NOMO-1 treated with dmso at 0.1 percent for 144 hours (cell line): ENCODE measurements at regions not wholly inside any gene's neighbourhood (a gene's known extent, or its start where the extent isn't known, plus 50 kb on each side); places are given as distances from the start of the nearest gene placed in this dataset.

Experiments used
- DNase-seq: peaks from one replicate; lab custom pipeline; 2025; ENCODE audit not compliant: unreplicated experiment; lab: John Stamatoyannopoulos, UW

DNA sequence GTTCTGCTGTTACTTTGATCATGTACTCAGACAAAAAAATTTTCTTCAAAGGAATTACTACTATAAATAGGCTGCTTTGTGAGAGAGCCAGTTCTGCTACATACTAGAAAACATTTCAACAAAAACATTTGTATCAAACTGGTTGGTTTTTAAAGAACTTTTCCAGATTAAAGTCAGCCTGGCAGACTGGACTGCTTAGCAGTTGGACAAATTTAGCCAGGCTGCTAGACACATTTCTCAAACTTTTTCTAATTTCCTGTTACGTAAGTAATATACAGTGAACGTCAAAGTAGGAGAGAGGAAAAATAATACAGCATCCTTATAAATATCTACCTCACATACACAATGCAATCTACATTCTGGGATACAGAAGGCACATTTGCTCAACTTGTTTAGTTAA lies 109.5 kb downstream of the SP3 start:
- no peak for DNase-seq
